GM21515 (cell line): ENCODE measurements at regions not wholly inside any gene's neighbourhood (a gene's known extent, or its start where the extent isn't known, plus 50 kb on each side); places are given as distances from the start of the nearest gene placed in this dataset.

ENCODE experiments used
- ATAC-seq: cut with Tn5 transposase; IDR thresholded peaks from one replicate; pipeline ENCODE4 v1.9.1; 2021; ENCODE audit not compliant: unreplicated experiment

DNA sequence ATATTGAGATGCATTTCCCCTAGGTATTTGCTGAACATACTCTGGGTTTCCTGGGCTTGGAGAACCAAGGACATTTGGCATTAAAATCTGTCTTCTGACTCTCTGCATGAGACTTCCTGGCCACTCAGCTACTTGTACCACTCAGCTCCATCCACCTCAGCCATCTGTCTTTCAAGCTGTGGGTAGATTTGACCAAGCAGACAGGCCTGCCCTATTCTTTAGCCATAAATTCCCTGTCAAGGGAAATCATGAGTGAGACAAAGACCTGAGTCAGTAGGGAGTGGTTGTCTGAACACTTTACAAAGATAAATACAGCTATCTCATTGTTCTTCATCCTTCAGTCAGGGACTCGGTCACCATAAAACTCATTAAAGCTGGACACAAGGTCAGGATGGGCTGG, 399.1 kb downstream of the GPAM start:
- no peak for ATAC-seq

DNA sequence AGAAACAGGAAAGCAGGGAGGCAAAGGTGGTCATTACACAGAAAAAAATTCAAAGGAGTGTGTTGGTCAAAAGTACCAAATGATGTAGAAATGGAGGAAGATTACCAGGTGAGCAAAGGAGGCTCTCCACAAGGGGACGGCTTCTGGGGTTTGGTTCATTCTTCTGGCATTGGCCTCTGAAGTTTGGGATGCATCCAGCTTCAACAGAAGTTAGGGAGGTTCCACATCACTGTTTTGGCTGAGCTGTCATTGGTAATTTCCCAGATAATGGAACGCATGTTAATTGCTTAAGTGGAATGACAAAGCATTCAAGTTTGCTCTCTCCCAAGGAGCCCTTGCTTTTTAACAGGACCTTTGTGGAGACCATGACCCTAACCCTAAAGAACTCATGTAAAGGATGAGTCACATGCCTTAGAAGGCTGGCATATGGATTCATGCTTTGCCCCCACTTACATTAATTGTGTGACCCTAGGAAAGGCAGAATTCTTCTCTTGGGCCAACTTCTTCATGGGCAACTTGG, 398.6 kb downstream of the GPAM start:
- ATAC-seq = no peak

DNA sequence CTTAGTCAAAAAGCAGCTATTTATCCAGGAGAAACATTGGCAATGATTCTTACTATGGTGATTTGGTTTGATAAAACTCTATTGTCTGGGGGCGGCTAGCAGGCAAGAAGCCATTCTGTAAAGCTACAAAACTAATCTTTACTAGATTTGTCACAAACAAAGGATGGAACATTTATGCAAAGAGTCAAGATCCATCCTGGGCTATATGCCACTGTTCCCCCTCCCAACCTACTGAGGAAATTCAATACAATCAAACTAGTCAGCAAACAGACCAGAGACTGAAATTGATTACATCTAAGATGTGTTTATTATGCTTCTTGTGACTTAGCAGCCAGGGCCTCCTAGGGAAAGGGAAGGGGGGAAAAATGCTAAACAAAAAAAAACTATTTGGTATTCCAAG, 397.6 kb downstream of the GPAM start:
- no peak for ATAC-seq

DNA sequence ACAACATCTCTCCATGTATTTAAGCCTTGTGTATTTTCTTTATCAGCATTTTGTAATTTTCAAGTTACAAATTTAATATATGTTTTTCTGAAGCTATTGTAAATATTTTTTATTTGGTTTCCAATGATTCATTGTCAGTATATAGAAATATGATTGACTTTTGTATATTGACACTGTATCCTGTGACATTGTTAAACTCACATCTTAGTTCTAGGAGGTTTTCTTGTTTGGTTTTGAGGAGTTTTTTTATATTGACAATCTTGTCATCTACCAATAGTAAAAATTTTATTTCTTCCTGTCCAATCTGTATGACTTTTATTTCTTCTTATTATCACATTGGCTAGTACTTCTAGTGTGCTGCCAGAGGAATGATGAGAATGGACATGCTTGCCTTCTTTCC, 393.7 kb downstream of the GPAM start:
- no peak for ATAC-seq

DNA sequence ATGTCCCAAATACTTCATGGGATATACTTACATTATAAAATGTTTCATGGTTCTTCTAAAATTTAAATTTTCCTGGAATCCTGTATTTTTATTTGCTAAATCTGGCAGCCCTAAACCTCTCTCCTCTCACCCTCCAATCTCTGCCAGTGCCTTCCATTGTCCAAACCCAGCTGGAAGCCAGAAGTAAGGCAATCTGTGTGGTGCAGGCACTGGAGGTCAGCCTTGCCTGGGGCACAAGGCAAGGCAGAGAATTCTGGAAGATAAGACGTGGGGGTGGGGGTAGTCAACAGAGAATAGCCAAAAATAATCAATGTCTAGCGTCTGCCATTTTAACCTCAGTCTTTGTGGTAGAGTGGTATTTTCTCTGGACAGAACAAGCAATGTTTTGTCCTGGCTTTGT, 381.7 kb downstream of the GPAM start:
- ATAC-seq = no peak

DNA sequence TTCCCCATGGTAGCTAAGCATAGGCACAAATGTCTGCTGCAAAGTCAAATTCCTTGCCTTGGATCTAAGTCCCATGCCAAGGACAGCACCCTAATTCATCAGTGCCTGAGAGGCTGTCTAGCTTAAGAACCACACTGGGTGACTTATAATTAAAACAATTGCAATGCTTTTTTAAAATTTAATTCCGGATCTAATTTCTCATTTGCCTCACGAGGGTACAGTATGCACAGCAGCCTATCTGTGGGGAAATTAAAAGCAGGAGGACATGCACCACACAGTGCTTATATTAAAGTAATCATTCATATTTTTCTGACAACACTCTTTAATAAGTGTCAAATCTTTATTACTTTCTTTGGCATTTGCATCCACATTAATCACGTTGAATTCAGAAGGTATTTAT, 378.8 kb downstream of the GPAM start:
- no peak for ATAC-seq

DNA sequence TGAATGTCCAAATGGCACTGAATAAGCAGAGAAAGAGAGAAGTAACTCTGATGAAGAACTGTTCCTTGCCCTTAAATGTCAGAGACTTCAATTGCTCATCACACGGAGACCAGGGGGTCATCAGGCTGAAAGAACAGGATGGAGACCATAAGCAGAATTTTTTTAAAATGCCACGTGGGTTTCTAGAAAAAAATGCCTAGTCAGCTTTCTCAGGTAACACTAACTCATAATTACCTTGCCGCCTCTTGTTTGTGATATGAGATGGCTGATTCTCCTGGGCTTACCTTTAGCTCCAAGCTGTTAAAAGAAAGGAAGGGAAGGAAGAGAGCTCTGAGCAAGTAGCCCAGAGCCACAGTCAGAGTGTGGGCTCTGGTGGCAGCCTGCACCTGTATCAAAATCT, 372.0 kb downstream of the GPAM start:
- ATAC-seq = no peak

DNA sequence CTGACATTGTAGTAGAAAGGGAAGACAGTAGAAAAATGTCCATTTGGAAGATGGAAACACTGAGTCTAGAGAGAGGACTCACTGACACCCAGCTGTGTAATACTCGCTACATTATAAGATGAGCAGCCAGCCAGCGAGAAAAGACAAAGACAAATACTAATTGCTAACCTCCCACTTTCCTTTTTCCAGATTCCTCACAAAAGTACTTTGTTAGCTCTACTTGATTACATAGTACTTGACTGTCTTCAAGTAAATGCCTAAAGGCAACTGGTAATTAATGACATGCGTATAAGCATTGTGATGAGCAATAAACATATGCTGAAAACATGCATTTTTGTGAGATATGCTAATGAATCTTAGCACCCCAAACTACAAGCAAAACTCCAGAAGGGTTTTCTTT, 363.1 kb downstream of the GPAM start:
- ATAC-seq = no peak

DNA sequence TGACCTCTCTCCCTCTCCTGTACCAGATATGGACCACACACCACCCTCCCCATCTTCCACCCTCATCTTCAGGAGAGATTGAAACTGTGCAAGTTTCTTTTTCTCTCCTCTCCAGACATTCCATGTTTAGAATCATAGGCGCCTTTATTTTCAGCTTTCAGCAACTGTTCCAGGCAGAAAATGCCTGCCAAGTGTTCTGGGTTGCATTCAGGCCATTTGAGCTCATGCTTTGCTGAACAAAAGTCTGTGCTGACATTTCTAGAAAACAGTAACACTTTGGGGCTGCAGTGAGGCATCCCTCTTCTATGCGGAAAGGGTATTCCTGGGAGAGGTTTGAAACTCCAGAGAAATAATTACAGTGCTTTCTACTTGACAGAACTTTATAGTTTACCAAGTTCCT, 361.7 kb downstream of the GPAM start:
- no peak for ATAC-seq

DNA sequence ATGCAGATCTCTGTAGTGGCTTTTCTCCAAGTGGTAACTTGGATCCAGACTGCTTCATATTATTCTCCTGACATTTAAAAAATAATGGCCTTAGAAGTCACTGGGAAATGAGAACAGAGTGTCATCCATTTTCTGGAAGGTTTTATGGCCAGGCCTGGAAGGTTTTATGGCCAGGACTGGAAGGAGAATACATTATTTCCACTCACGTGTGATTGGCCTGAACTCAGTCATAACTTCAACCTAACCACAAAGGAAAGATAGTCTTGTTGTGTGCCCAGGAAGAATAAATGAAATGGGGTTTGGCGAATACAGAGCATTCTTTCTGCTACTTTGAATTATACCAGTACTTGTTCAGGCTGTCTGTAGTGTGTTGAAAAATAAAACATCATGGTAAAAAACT, 360.9 kb downstream of the GPAM start:
- ATAC-seq = no peak

DNA sequence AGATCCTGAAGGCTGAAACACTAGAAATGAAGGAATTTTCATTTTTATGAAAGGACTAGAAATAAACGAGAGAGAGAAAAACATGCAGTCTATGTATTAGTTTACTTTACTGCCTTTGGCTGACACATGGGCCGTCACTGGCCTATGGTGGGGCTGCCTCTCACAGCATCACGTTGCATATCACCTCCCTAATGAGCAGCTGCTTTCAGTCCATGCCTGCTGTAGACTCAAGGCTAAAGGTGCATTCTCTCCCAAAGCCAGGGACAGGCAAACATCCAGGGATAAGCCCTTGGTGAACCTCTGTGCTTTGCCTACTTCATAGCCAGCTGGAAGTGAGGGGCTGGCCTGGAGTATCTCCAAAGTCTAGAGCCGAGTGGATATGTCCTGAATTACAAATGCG, 359.4 kb downstream of the GPAM start:
- ATAC-seq = no peak

DNA sequence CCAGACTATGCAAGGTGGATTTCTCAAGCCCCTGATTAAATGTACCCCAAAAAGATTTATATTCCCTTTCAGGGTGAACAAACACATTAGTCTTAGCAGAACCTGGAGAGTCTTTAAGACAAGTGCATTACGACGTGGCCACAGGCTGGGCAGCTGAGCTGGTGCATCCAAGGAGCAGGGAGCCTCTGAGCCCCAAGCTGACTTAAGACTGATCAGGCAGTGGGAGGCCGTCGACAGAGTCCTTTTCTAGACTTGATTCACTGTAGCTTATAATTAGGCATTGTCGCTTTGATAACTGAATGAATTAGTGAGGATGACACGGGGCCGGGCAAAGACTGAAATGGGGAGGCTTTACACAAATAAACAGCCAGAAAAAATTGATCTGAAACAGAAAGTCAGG, 353.2 kb downstream of the GPAM start:
- ATAC-seq = no peak

DNA sequence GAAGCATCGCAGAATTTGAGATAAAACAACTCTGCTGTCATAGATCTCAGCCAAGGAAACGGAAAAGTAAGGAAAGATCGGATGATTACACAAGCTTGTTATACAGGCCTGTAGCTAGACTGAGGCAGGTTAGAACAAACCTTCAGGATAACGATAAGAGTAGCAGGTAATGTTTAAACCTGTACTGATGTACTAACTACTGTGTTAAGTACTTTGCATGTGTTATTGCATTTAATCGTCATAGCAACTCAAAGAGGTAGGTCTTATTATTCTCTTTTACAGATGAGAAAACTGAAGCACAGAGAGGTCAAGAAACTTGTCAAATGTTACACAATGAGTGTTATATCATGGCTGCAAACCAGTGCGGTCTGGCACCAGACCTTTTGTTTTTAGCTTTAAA, 352.5 kb downstream of the GPAM start:
- no peak for ATAC-seq

DNA sequence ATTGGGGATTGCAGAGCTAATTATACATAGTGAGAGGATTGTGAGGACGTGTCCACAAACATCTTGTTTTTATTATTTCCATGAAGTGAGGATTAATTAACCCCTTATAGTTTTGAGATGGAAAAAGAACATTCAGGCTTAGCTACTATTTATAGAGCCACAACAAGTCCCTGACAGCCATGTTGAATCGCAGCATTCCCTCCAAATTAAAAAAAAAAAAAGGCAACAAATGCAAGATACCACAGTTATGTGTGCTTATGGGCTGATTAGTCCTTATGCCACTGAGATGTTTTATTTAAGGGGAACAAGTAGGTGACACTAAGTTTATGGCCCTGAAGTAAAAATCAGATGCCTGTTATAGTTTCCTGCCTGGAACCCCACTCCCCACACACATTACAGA, 350.3 kb downstream of the GPAM start:
- no peak for ATAC-seq

DNA sequence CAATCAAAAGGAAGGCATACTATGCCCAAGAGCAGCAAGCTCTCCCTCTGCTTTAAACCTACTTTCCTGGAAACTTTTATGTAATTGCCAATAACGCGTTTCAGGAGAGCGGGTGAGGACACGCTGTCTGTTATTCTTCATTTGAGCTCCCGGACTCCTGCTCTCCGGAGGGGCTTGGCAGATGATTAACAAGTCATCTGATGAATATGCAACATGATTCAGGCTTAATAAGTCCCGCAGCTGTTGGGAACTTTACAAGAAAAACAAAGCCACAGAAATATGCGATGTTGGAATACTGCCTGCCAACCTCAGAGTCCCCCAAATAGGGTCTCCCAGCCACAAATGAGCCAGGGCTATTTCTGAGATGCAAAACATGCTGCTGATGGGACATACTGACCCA, 348.0 kb downstream of the GPAM start:
- ATAC-seq = no peak

DNA sequence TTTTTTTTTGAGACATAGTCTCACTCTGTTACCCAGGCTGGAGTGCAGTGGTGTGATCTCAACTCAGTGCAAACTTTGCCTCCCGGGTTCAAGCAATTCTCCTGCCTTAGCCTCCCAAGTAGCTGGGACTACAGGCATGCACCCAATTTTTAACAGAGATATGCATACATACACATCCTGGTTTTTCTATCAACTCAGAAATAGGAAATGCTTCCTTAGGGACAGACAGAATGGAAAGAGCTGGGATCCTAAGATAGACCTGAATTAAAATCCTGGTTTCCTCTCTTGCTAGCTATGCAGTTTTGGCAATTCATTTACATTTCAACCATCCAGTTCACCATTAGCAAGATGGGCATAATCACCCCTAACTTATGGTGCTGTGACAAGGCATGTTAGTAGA, 347.5 kb downstream of the GPAM start:
- ATAC-seq = no peak

DNA sequence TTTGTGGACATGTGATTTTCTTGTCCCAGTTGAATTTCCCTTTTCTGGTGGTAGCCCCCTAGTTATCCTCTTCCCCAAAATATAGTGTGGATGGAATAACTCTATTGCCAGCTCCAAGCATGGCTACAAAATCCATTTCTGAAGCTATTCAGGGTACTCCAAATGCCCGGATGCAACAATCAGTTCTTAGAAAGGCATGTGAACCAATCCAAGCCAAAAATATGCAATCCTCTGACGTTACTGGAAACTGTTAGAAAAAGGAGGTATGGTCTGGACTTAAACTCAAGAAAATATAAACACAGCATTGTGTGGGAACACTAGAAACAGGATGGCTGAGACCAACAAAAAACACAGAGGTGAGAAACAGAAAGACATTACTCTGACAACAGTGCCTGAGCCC, 347.0 kb downstream of the GPAM start:
- no peak for ATAC-seq

DNA sequence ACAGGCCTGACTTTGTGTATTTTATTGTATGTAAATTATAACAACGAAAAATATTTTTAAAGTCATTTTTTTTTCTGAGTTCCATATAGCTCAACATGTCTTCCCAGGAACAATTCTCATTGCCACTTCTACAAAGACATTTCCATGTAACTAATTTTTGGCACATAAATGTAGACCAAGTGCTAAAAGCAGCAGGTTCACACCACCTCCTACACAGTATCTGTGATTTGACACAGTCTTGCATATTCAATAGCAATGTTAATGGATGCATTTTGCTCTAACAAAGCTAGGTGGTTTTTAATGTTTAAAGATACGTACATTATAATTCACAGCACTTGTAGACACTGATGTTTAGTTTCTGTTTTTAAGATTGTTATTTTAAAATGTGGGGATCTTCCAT, 346.5 kb downstream of the GPAM start:
- no peak for ATAC-seq

DNA sequence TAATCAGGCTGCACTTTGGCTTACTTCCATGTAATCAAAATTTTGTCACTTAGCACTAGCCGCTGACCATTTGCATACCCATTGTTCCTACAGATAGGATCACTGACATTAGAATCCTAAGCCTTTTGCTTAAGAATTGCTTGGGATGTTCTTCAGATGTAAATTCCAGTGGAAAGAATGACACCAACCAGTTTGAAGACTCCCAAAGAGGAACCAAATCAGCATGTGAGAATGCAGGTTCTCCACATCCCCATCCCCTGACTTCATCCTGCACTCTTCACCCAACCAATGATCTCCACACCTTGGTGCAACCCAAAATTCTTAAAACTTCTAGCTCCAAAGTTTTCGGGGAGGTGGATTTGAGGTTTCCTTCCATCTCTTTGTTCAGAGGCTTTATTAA, 345.6 kb downstream of the GPAM start:
- ATAC-seq = no peak

DNA sequence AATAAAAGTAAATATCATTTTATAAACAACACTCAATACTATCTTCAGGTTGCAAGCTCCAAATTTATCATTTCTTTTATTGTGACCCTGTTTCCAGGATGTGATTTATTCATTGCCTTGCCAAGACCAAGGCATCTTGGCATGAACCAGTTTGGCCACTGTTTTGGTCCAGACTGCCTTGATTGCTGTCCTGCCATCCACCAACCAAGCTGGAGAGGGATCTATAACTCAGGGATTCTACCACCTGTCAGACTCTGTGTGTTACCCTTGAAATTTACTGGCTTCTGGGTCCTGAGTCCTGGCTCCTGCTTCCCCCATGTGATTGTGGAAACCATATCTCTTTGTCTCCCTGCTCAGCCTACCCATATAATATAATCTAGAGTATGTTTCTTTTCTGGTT, 343.0 kb downstream of the GPAM start:
- no peak for ATAC-seq

DNA sequence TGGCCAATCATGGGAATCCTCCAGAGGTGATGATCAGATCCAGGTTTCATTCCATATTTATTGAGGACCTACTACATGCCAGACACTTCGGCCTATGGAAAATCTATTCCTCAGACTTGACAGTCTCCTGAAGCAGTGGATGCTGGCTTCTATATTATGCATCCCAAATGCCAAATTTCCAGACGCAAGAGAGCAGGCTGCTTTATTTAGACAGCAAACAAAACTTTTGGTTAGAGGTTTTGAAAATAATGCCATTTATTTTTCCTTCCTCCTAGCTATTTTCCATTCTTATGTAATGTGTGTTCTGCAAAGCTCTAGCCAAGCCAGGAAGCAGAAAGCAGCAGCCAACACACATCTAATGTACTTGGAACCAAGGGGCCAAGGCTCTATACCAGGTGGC, 330.8 kb downstream of the GPAM start:
- ATAC-seq = no peak

DNA sequence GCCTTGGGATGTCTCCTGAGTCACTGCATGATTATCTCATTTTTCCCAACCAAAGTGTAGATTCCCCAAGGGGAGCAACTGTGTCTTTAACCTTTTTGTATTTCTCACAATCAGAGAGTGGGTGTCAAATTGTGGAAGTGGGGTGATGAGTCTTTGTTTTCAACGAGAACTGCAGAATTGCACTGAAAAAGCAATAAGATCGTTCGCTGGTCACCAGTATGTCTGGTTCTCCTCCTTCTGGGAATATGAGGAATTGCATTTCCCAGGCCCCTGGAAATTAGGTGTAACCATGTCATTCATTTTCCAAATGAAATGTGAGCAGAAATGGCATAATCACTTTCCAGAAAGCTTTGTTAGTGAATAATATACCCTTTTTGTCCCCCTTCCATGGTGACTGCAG, 326.9 kb downstream of the GPAM start:
- no peak for ATAC-seq

DNA sequence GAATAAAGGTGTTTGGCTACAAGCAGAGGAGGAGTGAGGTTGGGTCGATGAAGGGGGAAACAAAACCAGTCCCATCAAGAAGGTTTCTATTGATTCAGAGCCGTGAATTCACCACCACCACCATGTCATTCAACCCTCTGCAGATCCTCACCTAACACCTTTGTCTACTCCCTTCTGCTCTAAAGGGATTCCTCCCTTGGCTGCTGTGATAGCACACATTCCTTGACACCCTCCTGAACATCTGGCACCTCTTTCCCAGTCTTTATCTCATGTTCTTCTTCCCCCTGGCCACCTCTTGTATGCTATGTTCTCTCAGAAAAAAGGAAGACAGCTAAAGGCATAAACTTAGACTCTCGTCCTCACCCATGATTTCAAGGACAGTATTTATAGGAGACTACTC, 318.0 kb downstream of the GPAM start:
- no peak for ATAC-seq

DNA sequence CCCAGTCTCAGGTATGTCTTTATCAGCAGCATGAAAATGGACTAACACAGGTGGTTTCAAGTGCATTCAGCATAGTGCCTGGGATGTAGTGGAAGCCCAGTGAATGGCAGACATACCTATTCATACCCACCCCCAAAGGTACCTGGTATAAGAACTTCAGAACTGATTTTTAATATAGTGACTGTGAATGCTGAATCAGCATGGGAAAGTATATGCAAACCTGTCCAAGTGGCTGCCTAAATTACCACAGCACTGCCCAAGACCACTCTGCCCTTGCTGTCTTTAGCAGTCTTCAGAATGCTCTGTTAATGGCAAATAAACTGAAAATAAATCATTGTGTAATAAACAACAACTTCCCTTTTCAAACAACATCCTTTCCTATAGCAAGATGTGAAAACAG, 312.1 kb downstream of the GPAM start:
- no peak for ATAC-seq
